HG02943 (cell line): ENCODE measurements at regions not wholly inside any gene's neighbourhood (a gene's known extent, or its start where the extent isn't known, plus 50 kb on each side); places are given as distances from the start of the nearest gene placed in this dataset.

ENCODE experiments used
- ATAC-seq: cut with Tn5 transposase; IDR thresholded peaks from one replicate; pipeline ENCODE4 v1.9.1; 2021; ENCODE audit warnings: mild to moderate bottlenecking, low read depth, moderate library complexity; ENCODE audit not compliant: unreplicated experiment

DNA sequence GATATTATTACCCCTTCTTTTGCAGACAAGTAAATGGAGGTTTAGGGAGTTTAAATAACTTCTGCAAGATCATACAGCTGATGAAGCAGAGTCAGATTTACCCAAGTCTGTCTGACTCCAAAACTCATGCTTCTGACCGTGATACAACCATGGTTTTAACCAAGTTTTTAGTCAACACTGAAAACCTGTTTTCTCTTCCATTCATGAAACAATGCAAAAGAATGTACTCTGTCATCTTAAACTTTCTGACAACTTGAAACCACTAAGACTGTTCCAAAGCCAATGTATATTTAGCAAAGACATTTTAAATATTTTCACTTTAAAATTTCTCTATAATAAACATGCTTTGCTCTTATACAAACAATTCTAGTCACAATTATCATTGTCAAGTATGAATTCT, 77.0 kb upstream of the RBMS3 start:
- ATAC-seq, result no peak

DNA sequence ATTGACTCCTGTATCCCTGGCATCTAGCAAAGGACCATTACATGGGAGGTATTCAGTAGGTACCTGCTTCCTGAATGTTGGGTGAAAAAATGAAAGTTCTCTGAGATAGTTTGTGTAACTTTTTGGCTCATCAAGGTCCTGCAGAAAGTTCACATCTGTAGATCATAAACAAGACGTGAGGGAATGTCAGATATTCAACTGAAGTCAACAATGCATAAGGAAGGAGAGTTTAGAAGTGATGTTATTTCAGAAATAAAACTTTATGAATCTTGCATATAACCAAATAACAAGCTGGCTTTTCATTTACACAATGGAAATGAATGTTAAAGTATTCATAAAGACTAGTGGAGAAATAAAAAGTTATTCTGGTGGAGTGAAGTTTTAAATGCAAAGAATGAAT, 73.4 kb upstream of the RBMS3 start:
- no peak for ATAC-seq

DNA sequence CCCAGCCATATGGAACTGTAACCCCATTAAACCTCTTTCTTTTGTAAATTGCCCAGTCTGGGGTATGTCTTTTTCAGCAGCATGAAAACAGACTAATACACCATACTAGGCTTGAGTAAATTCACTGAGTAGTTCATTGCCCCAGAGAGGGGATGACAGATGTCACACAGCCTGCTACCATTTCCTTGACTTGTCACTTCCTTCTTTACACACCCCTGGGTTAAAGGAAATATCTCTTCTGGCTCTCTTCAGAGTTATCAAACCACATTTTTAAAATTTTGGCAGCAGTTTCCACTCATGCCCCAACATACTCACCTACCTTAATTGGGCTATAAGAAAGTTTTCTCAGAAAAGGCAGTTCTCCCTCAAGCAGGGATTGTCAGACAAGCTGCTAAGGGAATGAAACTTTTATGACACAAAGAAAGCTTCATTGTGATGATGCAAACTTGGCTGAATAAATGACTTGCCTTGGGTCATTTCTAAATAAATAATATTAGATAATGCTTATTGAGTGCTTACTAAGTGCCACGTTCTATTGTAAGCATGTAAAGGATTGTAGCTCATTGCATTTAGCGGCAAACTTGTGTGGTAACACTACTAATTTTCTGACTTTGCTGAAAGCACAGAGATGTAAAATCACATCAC, 68.0 kb upstream of the RBMS3 start:
- ATAC-seq, result no peak

DNA sequence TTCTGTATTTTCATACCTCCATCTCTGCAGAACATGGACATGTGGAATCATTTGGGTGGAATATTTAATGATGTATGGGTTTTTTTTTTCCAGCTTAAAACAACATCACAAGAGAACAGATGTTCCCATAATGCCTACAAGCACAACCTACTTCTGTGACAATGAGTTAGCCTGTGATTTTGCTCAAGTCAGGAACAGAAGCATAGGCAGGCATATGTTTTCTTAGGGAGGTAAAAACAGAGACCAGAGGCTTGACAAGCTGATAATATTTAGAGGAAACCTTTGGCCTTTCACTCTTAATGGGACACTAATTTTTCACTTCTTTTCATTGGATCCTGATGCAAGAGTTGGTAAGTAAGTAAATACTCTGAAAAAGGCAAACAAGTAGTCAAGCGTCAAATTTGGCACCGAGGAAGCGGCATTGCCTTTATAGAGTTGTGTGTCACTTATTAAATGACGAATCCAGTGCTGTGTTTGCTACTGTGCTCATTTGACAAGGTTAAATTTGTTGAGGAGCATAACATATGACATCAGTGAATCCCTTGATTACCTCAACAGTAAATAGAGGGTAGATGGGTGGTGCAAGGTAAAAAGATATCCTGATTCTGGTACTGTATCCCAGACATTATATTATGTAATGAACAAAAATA, 66.7 kb upstream of the RBMS3 start:
- ATAC-seq, result no peak

DNA sequence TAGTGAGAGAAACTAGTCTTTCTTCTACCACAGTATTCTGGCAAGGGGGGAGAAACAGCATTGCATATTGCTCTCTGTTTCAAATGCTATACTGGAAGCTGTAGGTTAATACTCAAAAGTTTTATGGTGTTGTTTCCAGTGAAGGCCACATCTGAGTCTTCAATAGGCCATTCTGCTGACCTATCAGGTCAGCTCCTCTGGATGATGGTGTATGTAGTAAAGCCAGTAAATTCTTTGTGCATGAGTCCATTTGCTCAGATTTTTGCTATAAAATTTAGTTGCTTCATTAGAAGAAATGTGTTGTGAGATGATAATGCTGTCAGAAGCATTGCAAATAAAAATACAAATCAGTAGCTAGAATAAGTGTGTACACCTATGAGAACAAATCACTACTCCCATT, 64.9 kb upstream of the RBMS3 start:
- no peak for ATAC-seq

DNA sequence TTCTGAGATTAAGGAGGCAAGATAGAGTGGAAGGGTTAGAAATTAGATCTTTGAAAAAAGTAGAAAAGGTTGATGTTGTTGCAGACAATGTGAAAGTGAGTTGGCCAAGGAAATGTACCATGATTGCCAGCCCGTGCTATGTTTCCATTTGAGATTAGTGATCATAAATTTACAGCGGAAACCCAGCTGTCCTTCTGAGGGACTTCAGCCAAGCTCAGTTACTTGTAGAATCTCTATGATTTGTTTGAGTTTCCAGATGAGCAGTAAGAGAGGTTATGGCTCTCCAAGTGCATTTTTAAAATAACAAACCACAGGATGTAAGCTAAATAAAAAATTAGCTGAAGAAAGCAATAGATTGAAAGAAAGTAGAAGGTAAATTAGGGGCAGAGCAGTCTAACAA, 54.2 kb upstream of the RBMS3 start:
- no peak for ATAC-seq

DNA sequence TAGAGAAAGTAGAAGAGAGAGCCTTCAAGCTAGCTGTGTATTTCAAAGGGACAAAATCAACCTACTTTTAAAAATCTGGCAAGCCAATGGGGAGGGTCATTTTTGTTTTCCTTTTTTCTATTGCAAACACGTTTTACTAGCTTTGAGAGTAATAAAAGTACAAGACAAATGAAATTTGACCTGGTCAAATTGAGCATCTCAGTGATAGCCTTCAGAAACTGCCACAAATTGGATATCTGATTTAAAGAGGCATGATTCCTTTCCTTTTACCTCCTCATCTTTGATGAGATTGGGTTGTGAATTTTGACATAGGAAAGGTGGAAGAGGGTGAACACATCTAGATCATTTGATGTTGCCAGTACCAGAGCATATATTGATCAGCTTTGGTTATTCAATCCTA, 53.6 kb upstream of the RBMS3 start:
- ATAC-seq, result no peak
